Loucy (cell line): ENCODE measurements at regions not wholly inside any gene's neighbourhood (a gene's known extent, or its start where the extent isn't known, plus 50 kb on each side); places are given as distances from the start of the nearest gene placed in this dataset.

Experiments
- CTCF ChIP-seq: fragments of 200-600 bp; sonication (generic); conservative IDR thresholded peaks from 2 replicates; pipeline ENCODE4 v1.5.1; 2014; ENCODE audit warnings: mild to moderate bottlenecking, antibody characterized with exemption, low read length
- EZH2phosphoT487 ChIP-seq: fragments of 200-600 bp; IDR thresholded peaks from 2 replicates; pipeline ENCODE4 v1.6.1; 2018; ENCODE audit warnings: antibody characterized with exemption, mild to moderate bottlenecking, moderate library complexity, borderline replicate concordance

GRCh38 chr10:131790021-131790420, 110.8 kb upstream of the PPP2R2D start:
- TF ChIP-seq CTCF (no peak), EZH2phosphoT487 (no peak)
